ENCODE measurements at regions not wholly inside any gene's neighbourhood (a gene's known extent, or its start where the extent isn't known, plus 50 kb on each side); places are given as distances from the start of the nearest gene placed in this dataset.

DNA sequence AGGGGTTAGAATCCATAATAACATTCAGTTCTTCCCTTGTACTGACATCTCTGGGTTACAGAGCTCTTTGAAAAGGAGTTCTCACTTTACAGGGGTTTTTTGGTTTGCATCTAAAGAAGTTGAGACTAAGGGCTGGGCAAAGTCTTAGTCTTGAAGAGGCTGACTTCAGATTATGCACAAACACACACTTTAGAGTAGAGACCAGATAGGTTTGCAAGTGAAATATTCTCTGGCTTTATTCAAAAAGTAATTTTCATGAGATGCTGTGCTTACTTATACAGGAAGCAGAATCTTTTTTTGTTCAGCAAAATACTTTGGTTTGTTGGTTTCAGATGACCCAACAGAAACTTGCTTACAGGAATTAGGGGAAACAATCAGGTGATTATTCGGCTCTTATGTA lies 410.9 kb upstream of the LRRTM1 start:
- H3K4me3 ChIP-seq (ENCODE audit: low read depth in 1 of 2, low read length in 2 of 2), result no peak overlapping the region
- no peak overlapping the region for H3K27ac ChIP-seq (ENCODE audit: low read length)
- H2AFZ ChIP-seq (ENCODE audit: low read depth, low read length), result no peak overlapping the region
- H3K27me3 ChIP-seq (ENCODE audit: insufficient read depth, low read length, poor library complexity), result no peaks in the 10 kb centered on the region
- H3K4me1 ChIP-seq (ENCODE audit: insufficient read depth, low read length), result no peaks in the 10 kb centered on the region
- TF ChIP-seq, protein P1, sequence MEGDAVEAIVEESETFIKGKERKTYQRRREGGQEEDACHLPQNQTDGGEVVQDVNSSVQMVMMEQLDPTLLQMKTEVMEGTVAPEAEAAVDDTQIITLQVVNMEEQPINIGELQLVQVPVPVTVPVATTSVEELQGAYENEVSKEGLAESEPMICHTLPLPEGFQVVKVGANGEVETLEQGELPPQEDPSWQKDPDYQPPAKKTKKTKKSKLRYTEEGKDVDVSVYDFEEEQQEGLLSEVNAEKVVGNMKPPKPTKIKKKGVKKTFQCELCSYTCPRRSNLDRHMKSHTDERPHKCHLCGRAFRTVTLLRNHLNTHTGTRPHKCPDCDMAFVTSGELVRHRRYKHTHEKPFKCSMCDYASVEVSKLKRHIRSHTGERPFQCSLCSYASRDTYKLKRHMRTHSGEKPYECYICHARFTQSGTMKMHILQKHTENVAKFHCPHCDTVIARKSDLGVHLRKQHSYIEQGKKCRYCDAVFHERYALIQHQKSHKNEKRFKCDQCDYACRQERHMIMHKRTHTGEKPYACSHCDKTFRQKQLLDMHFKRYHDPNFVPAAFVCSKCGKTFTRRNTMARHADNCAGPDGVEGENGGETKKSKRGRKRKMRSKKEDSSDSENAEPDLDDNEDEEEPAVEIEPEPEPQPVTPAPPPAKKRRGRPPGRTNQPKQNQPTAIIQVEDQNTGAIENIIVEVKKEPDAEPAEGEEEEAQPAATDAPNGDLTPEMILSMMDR (IDR thresholded peaks at IDR 0.05; ENCODE audit: borderline replicate concordance, extremely low read depth, low read length, poor library complexity, severe bottlenecking), result no peak
- no peak for TF ChIP-seq EZH2 (IDR thresholded peaks at IDR 0.05; ENCODE audit: borderline replicate concordance, low read depth, low read length, severe bottlenecking)
- no peak for DNase-seq
- no peak overlapping the region for H3K9ac ChIP-seq (ENCODE audit: low read depth, low read length)
- no peaks in the 10 kb centered on the region for H4K20me1 ChIP-seq (ENCODE audit: insufficient read depth, low read length)
- no peak for ATAC-seq (ENCODE audit: insufficient read depth, low read depth)
- no peaks in the 10 kb centered on the region for H3K9me3 ChIP-seq (ENCODE audit: insufficient read depth, low read length, severe bottlenecking)
- H3K36me3 ChIP-seq (ENCODE audit: insufficient read depth, low read length), result no peaks in the 10 kb centered on the region
- no peaks in the 10 kb centered on the region for H3K79me2 ChIP-seq (ENCODE audit: insufficient read depth, low read length)
- H3K4me2 ChIP-seq (ENCODE audit: insufficient read depth, low read length), result no peak overlapping the region

DNA sequence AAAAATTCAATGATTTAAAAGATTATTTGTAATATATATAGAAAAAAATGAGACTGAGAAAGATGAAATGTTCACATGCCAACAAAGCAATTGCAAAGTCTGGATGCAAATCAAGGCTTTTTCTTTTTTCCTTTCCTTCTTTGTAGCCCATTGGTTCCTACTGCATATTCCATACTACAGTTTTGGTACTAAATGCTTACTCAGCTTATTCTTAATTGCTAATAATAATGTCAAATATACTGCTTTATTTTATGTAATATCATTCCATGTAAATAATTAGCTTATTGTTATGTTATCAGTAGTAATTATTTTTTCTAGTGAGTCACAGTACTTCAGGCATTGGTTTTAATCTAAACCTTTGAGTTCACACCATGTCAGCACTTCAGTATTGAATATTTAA lies 407.4 kb upstream of the LRRTM1 start:
- Histone ChIP-seq H3K4me1 (ENCODE audit: insufficient read depth, low read length) (no peaks in the 10 kb centered on the region), H3K27me3 (ENCODE audit: insufficient read depth, low read length, poor library complexity) (no peaks in the 10 kb centered on the region), H3K79me2 (ENCODE audit: insufficient read depth, low read length) (no peaks in the 10 kb centered on the region), H3K27ac (ENCODE audit: low read length) (no peak overlapping the region), H3K4me2 (ENCODE audit: insufficient read depth, low read length) (no peak overlapping the region), H3K36me3 (ENCODE audit: insufficient read depth, low read length) (no peaks in the 10 kb centered on the region), H3K9me3 (ENCODE audit: insufficient read depth, low read length, severe bottlenecking) (no peaks in the 10 kb centered on the region), H3K9ac (ENCODE audit: low read depth, low read length) (no peak overlapping the region), H3K4me3 (ENCODE audit: low read depth in 1 of 2, low read length in 2 of 2) (no peak overlapping the region), H2AFZ (ENCODE audit: low read depth, low read length) (no peak overlapping the region), H4K20me1 (ENCODE audit: insufficient read depth, low read length) (no peaks in the 10 kb centered on the region)
- no peak for ATAC-seq (ENCODE audit: insufficient read depth, low read depth)
- no peak for DNase-seq
- TF ChIP-seq, protein P1 (IDR thresholded peaks at IDR 0.05; ENCODE audit: borderline replicate concordance, extremely low read depth, low read length, poor library complexity, severe bottlenecking), result no peak
- no peak for TF ChIP-seq EZH2 (IDR thresholded peaks at IDR 0.05; ENCODE audit: borderline replicate concordance, low read depth, low read length, severe bottlenecking)

DNA sequence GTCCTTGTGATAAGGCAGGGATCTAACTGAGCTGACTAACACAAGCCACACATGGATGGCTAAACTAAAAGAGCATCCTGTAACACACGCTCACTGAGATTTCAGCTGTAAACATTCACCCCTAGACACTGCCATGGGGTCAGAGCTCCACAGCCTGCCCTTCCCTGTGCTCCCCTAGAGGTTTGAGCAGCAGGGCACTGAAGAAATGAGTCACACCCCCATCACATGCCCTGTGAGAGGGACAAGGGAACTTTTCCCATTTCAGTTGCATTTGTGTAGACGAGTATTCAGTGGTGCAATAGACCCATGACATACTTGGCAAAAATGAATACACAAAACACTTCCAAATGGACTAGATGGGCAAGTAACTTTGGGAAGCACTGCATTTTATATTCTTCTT lies 402.4 kb upstream of the LRRTM1 start:
- no peak for DNase-seq
- Histone ChIP-seq H3K27ac (ENCODE audit: low read length) (no peak overlapping the region), H4K20me1 (ENCODE audit: insufficient read depth, low read length) (no peaks in the 10 kb centered on the region), H3K9me3 (ENCODE audit: insufficient read depth, low read length, severe bottlenecking) (no peaks in the 10 kb centered on the region), H3K79me2 (ENCODE audit: insufficient read depth, low read length) (no peaks in the 10 kb centered on the region), H3K36me3 (ENCODE audit: insufficient read depth, low read length) (no peaks in the 10 kb centered on the region), H3K4me3 (ENCODE audit: low read depth in 1 of 2, low read length in 2 of 2) (no peak overlapping the region), H3K27me3 (ENCODE audit: insufficient read depth, low read length, poor library complexity) (no peaks in the 10 kb centered on the region), H3K9ac (ENCODE audit: low read depth, low read length) (no peak overlapping the region), H2AFZ (ENCODE audit: low read depth, low read length) (no peak overlapping the region), H3K4me2 (ENCODE audit: insufficient read depth, low read length) (no peak overlapping the region), H3K4me1 (ENCODE audit: insufficient read depth, low read length) (no peaks in the 10 kb centered on the region)
- TF ChIP-seq EZH2 (IDR thresholded peaks at IDR 0.05; ENCODE audit: borderline replicate concordance, low read depth, low read length, severe bottlenecking), result no peak
- TF ChIP-seq, protein P1 (IDR thresholded peaks at IDR 0.05; ENCODE audit: borderline replicate concordance, extremely low read depth, low read length, poor library complexity, severe bottlenecking), result no peak
- ATAC-seq (ENCODE audit: insufficient read depth, low read depth), result no peak

DNA sequence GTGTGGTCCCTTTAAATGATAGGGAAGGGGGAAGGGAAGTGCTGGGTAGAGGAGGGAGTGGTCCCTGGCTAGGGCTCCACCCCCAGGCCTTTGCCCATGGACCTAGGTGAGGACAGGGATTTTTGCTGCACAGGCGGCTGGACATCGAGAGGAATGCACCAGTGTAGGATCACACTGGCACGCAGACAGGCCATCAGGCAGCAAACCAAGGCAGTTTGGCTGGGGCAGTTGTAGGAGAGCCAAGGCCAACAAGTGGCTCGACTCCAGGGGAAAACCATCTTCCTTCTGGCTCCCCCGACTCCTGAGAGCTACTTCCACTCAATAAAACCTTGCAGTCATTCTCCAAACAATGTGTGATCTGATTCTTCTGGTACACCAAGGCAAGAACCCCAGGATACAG lies 402.0 kb upstream of the LRRTM1 start:
- H3K4me3 ChIP-seq (ENCODE audit: low read depth in 1 of 2, low read length in 2 of 2), result no peak overlapping the region
- no peak for DNase-seq

More for the DNA sequence above, 402.0 kb upstream of the LRRTM1 start:
- TF ChIP-seq, protein P1 (IDR thresholded peaks at IDR 0.05; ENCODE audit: borderline replicate concordance, extremely low read depth, low read length, poor library complexity, severe bottlenecking), result no peak
- TF ChIP-seq EZH2 (IDR thresholded peaks at IDR 0.05; ENCODE audit: borderline replicate concordance, low read depth, low read length, severe bottlenecking), result no peak
- Histone ChIP-seq H3K36me3 (ENCODE audit: insufficient read depth, low read length) (no peaks in the 10 kb centered on the region), H3K9me3 (ENCODE audit: insufficient read depth, low read length, severe bottlenecking) (no peaks in the 10 kb centered on the region), H3K27ac (ENCODE audit: low read length) (no peak overlapping the region), H3K27me3 (ENCODE audit: insufficient read depth, low read length, poor library complexity) (no peaks in the 10 kb centered on the region), H3K9ac (ENCODE audit: low read depth, low read length) (no peak overlapping the region), H4K20me1 (ENCODE audit: insufficient read depth, low read length) (no peaks in the 10 kb centered on the region), H2AFZ (ENCODE audit: low read depth, low read length) (no peak overlapping the region), H3K4me2 (ENCODE audit: insufficient read depth, low read length) (no peak overlapping the region), H3K79me2 (ENCODE audit: insufficient read depth, low read length) (no peaks in the 10 kb centered on the region), H3K4me1 (ENCODE audit: insufficient read depth, low read length) (no peaks in the 10 kb centered on the region)
- ATAC-seq (ENCODE audit: insufficient read depth, low read depth), result no peak
